SK-N-SH treated with all-trans-retinoic acid at 6 μM for 48 hours (cell line): ENCODE measurements at regions not wholly inside any gene's neighbourhood (a gene's known extent, or its start where the extent isn't known, plus 50 kb on each side); places are given as distances from the start of the nearest gene placed in this dataset.

Experiments used
- ARNTL ChIP-seq: fragments of 450-650 bp; formaldehyde crosslinking; IDR thresholded peaks from 2 replicates; pipeline ENCODE4 v1.5.0; 2020; ENCODE audit warnings: low read depth, mild to moderate bottlenecking, moderate library complexity, borderline replicate concordance
- CREB5 ChIP-seq: fragments of 250-450 bp; sonication (Bioruptor Pico); IDR thresholded peaks from 2 replicates; pipeline ENCODE4 v1.5.1; 2020; ENCODE audit warnings: low read depth, mild to moderate bottlenecking, moderate library complexity
- PATZ1 ChIP-seq: fragments of 250-450 bp; sonication (Bioruptor Pico); IDR thresholded peaks from 2 replicates; pipeline ENCODE4 v1.8.0; 2020; ENCODE audit warnings: mild to moderate bottlenecking, moderate library complexity, borderline replicate concordance
- ZFP3 ChIP-seq: fragments of 250-450 bp; sonication (Bioruptor Pico); IDR thresholded peaks from 2 replicates; pipeline ENCODE4 v1.5.0; 2020; ENCODE audit warnings: mild to moderate bottlenecking, moderate library complexity
- ZNF70 ChIP-seq: fragments of 450-650 bp; formaldehyde crosslinking; IDR thresholded peaks from 2 replicates; pipeline ENCODE4 v1.5.0; 2020; ENCODE audit warnings: mild to moderate bottlenecking, moderate library complexity
- TF ChIP-seq, protein P1 (sequence below): fragments of 250-450 bp; sonication (Bioruptor Pico); IDR thresholded peaks from 2 replicates; pipeline ENCODE4 v1.5.1; 2021; ENCODE audit warnings: mild to moderate bottlenecking, moderate library complexity

DNA sequence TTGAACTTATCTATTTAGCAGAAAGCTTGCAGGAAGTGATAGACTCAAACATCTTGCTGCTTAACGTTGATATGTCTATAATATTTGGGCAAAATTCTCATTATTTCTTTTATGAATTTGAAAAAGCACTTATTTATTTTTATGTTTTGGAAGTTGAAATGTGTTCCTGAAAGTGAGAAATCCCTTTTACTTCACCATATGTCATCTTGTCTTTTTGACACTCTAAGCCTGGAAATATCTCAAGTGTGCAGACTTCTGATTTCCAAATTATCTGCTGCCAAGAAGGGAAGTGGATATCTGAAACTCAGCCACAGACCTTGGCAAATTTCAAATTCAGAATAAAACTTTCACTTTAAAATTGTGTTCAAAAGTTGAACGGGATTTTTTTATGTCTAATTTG is 368.7 kb upstream of the MANEA start:
- TF ChIP-seq CREB5 (CRISPR knock-in tag): no peak
- no peak for TF ChIP-seq ZNF70 (CRISPR knock-in tag)
- TF ChIP-seq, protein P1, sequence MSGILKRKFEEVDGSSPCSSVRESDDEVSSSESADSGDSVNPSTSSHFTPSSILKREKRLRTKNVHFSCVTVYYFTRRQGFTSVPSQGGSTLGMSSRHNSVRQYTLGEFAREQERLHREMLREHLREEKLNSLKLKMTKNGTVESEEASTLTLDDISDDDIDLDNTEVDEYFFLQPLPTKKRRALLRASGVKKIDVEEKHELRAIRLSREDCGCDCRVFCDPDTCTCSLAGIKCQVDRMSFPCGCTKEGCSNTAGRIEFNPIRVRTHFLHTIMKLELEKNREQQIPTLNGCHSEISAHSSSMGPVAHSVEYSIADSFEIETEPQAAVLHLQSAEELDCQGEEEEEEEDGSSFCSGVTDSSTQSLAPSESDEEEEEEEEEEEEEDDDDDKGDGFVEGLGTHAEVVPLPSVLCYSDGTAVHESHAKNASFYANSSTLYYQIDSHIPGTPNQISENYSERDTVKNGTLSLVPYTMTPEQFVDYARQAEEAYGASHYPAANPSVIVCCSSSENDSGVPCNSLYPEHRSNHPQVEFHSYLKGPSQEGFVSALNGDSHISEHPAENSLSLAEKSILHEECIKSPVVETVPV (CRISPR knock-in tag): no peak
- TF ChIP-seq PATZ1 (CRISPR knock-in tag): no peak
- TF ChIP-seq ARNTL (CRISPR knock-in tag): no peak
- TF ChIP-seq ZFP3 (CRISPR knock-in tag): no peak
